HUES6 (cell line): ENCODE measurements at regions not wholly inside any gene's neighbourhood (a gene's known extent, or its start where the extent isn't known, plus 50 kb on each side); places are given as distances from the start of the nearest gene placed in this dataset.
A peak's percentile ranks its signal among the peaks of the same experiment; 100 is the strongest.

Experiments
- H3K27ac ChIP-seq: 2 replicates; pipeline ENCODE4 v1.7.0; 2013; ENCODE audit warnings: low read depth, mild to moderate bottlenecking, low read length, inconsistent platforms
- H3K27me3 ChIP-seq: 2 replicates; pipeline ENCODE4 v1.6.1; 2013; ENCODE audit warnings: low read length; ENCODE audit not compliant: control insufficient read depth, insufficient read depth
- H3K36me3 ChIP-seq: 2 replicates; pipeline ENCODE4 v1.6.1; 2013; ENCODE audit warnings: low read length; ENCODE audit not compliant: control insufficient read depth, insufficient read depth
- H3K4me1 ChIP-seq: 2 replicates; pipeline ENCODE4 v1.6.1; 2013; ENCODE audit warnings: low read length; ENCODE audit not compliant: control insufficient read depth, insufficient read depth
- H3K4me3 ChIP-seq: 2 replicates; pipeline ENCODE4 v1.5.1; 2013; ENCODE audit warnings: low read depth, low read length
- H3K9ac ChIP-seq: one replicate; pipeline ENCODE4 v1.6.1; 2013; ENCODE audit warnings: mild to moderate bottlenecking, low read length
- H3K9me3 ChIP-seq: 2 replicates; pipeline ENCODE4 v1.6.1; 2013; ENCODE audit warnings: low read depth, low read length; ENCODE audit not compliant: control insufficient read depth, insufficient read depth

DNA sequence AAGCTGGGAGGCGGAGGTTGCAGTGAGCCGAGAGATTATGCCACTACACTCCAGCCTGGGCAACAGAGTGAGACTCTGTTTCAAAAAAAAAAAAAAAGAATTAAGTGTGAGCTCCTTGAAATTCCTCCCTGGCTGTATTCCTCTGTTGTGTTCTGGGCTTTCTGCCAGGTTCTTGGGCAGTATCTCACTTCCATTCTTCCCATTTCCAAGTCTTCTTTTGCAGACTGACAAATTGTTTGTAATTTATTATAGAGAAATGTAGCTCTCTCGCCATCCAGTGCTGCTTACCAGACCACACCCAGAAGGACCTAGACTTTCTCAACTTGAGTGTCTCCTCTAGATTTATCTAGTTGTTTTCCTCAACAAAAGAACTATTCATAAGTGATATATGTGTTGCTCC, 105.0 kb upstream of the ADGRL2 start:
- Histone ChIP-seq H3K27me3 (no peaks in the 10 kb centered on the region), H3K9ac (no peak overlapping the region), H3K9me3 (no peaks in the 10 kb centered on the region; the same call in 1 of the 2 replicates), H3K4me1 (peaks cover 11% of the 10 kb centered on the region), H3K36me3 (no peaks in the 10 kb centered on the region), H3K4me3 (no peak overlapping the region), H3K27ac (no peak overlapping the region)

DNA sequence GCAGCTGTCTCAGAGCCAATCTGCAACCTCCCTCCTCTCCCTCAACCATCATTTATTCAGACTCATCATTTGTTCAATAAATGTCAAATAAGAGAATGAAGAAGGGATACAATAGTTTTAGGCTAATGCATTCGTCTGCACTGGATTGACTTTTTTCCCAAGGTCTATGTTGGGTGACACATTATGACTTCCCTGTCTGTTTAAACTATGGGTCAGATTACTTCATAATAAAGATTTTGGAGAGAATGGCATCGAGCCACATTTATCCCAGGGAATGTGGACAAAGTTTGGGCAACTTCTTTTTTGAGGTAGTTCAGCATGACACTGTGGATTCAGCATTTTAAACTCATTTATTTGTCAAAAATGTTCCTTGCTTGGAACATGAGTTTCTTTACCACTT, 107.4 kb upstream of the ADGRL2 start:
- Histone ChIP-seq H3K4me1 (peaks cover 7% of the 10 kb centered on the region; the same call in 1 of the 2 replicates), H3K9me3 (no peaks in the 10 kb centered on the region; the same call in 1 of the 2 replicates), H3K27me3 (no peaks in the 10 kb centered on the region), H3K27ac (no peak overlapping the region), H3K36me3 (no peaks in the 10 kb centered on the region), H3K4me3 (no peak overlapping the region), H3K9ac (no peak overlapping the region)

DNA sequence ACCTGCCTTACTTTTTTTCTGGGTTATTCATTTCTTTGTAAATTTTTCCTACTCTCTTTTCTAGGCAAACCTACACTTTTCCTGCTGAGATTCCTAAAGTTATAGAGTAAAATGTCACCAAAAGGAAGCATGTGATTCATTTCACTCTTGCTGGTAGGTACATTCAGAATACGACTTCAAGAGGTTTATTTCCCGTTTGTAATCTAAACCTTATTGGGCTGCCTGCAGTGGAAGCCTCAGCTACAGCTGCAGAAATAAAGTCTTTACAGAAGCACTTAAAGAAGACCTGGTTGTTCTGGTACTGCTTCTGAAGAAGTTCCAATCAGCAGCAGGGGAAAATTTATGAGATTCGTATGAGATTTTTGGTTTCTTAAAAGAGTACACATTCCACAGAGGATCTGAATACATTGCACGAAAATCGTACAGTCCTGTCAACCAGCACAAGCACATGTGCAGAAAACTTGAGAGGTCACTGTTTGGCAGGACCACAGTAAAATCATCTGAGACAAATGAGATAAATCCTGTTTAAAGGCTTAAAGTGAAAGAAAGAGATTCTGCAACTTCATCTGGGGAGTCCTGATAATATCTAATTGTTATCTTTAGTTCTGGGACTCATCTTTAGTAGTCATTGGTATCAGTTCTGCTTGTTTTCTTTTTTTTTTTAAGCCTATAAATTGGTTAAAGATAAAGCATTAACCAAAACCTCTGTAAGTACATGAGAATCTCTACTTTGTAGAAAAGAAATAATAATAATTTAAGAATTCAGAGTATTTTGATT, 109.9 kb upstream of the ADGRL2 start:
- H3K27me3 ChIP-seq, result no peaks in the 10 kb centered on the region
- H3K9ac ChIP-seq, result no peak overlapping the region
- H3K27ac ChIP-seq, result no peak overlapping the region
- H3K36me3 ChIP-seq, result no peaks in the 10 kb centered on the region
- peaks cover 2% of the 10 kb centered on the region; the same call in 1 of the 2 replicates for H3K9me3 ChIP-seq
- H3K4me1 ChIP-seq, result peaks cover 7% of the 10 kb centered on the region; the same call in 1 of the 2 replicates
- H3K4me3 ChIP-seq, result no peak overlapping the region

DNA sequence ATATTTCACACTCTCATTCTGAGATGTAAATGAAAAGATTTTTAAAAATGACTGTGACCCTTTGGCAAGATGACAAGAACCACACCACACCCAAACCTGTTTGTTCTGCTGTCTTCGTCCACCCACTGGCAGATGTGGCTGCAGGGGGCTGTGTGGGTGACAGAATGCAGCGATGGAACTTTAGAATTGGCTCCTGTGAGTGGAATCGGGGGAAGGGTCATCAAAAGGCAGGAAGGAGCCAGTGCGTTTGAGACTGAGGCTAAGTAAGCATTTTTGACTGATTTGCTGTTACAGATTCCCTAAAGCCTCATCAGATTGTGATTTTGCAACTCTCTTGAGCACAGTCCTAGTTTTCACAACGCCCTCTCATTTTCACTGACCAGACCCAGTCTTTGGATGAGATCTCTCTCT, 111.2 kb upstream of the ADGRL2 start:
- Histone ChIP-seq H3K36me3 (no peaks in the 10 kb centered on the region), H3K9me3 (peaks cover 4% of the 10 kb centered on the region; the same call in 1 of the 2 replicates), H3K4me1 (peaks cover 7% of the 10 kb centered on the region; the same call in 1 of the 2 replicates), H3K27ac (no peak overlapping the region), H3K4me3 (no peak overlapping the region), H3K27me3 (no peaks in the 10 kb centered on the region), H3K9ac (no peak overlapping the region)

DNA sequence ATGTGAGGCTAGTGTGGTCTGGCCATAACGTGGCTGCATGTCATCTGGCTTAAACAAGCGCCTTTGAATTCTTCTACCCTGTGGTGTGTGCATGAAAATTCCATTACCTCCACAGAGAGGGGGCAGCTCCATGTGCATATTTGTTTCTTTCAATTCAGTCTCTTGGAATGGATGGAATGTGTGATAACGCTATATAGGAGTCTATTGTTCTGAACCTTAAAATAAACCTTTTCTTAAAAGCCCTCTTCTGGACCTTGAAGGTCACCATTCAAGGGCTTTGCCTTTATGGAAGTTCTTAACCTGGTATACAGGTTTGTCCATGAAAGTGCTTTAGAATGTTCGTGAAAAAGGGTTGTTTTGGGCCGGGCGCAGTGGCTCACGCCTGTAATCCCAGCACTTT, 118.2 kb upstream of the ADGRL2 start:
- Histone ChIP-seq H3K4me3 (no peak overlapping the region), H3K9me3 (peaks cover 3% of the 10 kb centered on the region; the same call in 1 of the 2 replicates), H3K9ac (peak overlapping the region; percentile 30), H3K27me3 (no peaks in the 10 kb centered on the region), H3K4me1 (peaks cover 34% of the 10 kb centered on the region), H3K36me3 (no peaks in the 10 kb centered on the region), H3K27ac (0 out of 2 replicates have a peak overlapping the region, but pooled peaks have one; percentile 61)

DNA sequence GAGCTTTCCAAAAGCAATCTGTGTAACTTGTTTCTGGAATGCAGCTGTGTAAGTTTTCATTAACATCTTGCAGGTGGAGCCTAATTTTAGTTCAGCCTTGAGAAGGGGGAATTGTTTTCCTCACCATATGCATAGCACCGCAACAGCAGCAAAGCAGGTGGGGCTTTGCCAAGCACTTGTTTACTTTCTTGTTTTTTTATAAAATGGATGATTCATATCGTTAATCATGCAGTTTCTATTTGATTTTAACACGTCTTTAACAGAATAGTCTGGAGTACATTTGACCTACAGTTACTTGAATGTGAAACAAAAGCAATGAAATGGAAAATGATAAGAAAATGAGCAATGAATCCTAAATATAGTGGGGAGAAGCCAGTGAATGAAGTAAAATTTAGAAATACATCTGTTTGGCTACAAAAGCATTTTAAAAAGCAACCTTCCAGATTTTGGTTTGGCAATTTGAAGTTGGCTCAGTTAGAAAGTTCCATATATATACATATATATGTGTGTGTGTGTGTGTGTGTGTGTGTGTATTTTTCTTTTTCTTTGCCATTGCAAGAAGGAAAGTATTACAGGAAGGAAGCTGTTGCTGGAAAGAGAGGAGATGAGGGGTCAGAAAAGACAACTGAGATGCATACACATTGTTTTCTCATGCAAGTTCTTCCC, 119.0 kb upstream of the ADGRL2 start:
- Histone ChIP-seq H3K4me1 (peaks cover 34% of the 10 kb centered on the region), H3K9ac (peak overlapping the region; percentile 30), H3K9me3 (peaks cover 3% of the 10 kb centered on the region; the same call in 1 of the 2 replicates), H3K36me3 (no peaks in the 10 kb centered on the region), H3K27me3 (no peaks in the 10 kb centered on the region), H3K27ac (peak overlapping the region; percentile 61; the same call in 1 of the 2 replicates), H3K4me3 (no peak overlapping the region)

DNA sequence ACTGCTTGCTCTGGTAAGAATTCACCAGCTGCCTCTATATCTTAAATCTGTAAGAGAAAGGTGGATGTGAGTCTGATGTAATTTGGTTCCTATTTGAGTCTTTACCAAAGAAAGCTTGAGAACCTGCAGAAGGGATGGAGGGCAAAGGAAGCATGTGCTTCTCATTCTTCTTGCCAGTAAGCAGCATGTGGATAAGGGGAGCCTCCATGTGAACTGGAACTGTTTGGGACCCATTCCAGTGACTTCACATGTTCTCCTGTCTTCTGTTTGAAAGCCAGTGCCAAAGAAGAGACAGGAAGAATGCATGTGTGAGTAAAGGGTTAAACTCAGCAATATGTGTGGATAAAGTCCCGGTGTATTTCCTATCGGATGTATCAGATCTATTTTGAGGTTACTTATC, 119.6 kb upstream of the ADGRL2 start:
- H3K4me3 ChIP-seq, result no peak overlapping the region
- H3K27me3 ChIP-seq, result no peaks in the 10 kb centered on the region
- H3K27ac ChIP-seq, result no peak overlapping the region
- H3K9me3 ChIP-seq, result peaks cover 3% of the 10 kb centered on the region; the same call in 1 of the 2 replicates
- peaks cover 34% of the 10 kb centered on the region for H3K4me1 ChIP-seq
- no peaks in the 10 kb centered on the region for H3K36me3 ChIP-seq
- H3K9ac ChIP-seq, result no peak overlapping the region

DNA sequence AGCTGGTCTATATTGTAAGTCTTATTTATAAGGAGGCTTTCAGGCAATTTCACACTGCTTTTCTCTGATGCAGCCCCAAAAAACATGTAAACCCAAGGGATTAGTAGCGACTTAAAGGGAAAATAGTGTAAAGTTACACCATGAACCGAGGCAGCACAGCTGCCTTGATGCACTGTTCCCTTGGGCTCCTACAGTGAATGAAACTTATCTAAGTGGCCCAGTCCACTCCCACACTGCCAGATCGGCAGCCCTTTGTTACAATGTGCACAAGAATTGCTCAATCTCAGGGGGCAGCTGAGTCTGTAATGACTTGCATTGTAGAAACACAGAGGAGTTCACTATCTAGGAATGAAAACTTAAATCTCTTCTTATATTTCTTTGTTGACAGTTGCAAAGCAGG, 120.8 kb upstream of the ADGRL2 start:
- Histone ChIP-seq H3K9me3 (no peaks in the 10 kb centered on the region), H3K4me3 (no peak overlapping the region), H3K27ac (no peak overlapping the region), H3K36me3 (no peaks in the 10 kb centered on the region), H3K9ac (no peak overlapping the region), H3K27me3 (no peaks in the 10 kb centered on the region), H3K4me1 (peaks cover 34% of the 10 kb centered on the region)

DNA sequence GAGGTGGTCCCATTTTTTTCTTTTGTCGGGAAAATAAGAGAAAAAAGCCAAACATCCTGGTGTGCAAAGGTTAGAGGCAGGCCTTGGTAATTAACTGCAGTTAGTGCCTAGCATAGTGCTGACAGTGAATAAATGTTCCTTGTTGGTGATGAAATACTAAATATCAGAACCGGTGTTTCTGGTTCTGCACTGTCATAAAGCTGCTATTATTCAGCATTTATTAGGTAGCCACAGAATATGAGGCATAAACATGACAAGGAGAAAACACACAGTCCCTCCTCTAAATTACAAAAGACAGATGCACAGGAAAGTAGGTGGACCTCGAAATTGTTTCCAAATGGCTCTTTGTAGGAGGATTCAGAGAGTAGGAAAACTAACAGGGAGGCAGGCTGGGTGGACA, 122.0 kb upstream of the ADGRL2 start:
- H3K27me3 ChIP-seq, result no peaks in the 10 kb centered on the region
- H3K27ac ChIP-seq, result no peak overlapping the region
- no peak overlapping the region for H3K9ac ChIP-seq
- no peaks in the 10 kb centered on the region for H3K36me3 ChIP-seq
- H3K9me3 ChIP-seq, result no peaks in the 10 kb centered on the region
- peaks cover 34% of the 10 kb centered on the region for H3K4me1 ChIP-seq
- no peak overlapping the region for H3K4me3 ChIP-seq

DNA sequence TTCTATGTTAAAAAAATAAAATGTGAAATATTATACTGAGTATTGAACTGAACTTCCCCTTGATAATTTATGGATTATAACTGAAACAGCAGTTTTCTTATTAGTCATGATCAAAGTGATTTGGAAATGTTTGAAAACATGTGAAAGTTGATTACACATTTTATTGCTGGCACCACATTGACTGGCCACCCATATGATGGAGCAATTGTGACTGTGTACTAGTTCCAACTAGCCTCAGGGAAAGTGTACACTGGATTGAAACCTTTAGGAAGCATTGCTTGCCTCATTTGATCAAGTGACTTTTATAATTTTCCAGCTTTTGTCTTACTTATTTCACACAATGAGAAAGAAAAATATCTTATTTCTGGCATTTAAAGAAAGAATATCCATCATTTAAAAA, 128.0 kb upstream of the ADGRL2 start:
- no peaks in the 10 kb centered on the region for H3K4me1 ChIP-seq
- no peaks in the 10 kb centered on the region for H3K36me3 ChIP-seq
- H3K9ac ChIP-seq, result no peak overlapping the region
- no peak overlapping the region for H3K4me3 ChIP-seq
- no peak overlapping the region for H3K27ac ChIP-seq
- H3K27me3 ChIP-seq, result no peaks in the 10 kb centered on the region
- no peaks in the 10 kb centered on the region for H3K9me3 ChIP-seq

DNA sequence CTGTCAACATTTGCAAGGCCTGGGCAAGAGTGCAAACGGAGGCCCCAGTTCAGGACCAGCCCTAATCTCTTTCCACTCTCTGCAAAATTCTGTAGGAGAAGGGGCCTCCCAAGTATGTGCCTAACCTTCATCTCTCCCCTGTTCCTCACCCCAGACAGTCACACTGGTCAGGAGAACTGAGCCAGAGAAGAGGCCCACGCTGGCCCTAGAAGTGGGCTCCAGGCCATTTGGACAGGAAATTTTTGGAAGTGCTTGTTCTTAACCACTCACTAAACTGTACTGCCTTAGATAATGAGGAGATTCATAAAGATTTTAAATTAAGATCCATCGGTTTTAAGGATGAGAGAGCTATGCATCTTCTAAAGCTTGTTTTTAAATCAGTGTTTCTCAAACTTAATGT, 129.7 kb upstream of the ADGRL2 start:
- no peaks in the 10 kb centered on the region for H3K36me3 ChIP-seq
- H3K9me3 ChIP-seq, result no peaks in the 10 kb centered on the region
- H3K4me1 ChIP-seq, result 0 out of 2 replicates have a peak, but pooled peaks cover 4% of the 10 kb centered on the region

More for the DNA sequence above, 129.7 kb upstream of the ADGRL2 start:
- Histone ChIP-seq H3K27ac (no peak overlapping the region), H3K27me3 (no peaks in the 10 kb centered on the region), H3K9ac (no peak overlapping the region), H3K4me3 (no peak overlapping the region)
